Omental fat pad (tissue), 3 donors: ENCODE measurements at regions not wholly inside any gene's neighbourhood (a gene's known extent, or its start where the extent isn't known, plus 50 kb on each side); places are given as distances from the start of the nearest gene placed in this dataset.

Source experiments
- ATAC-seq: fragments of 150-250 bp; one replicate; pipeline ENCODE4 v1.9.1; 2016; ENCODE audit warnings: mild to moderate bottlenecking, moderate library complexity; ENCODE audit not compliant: low FRiP score
- DNase-seq: peaks from one replicate; pipeline ENCODE4 v3.0.0-alpha.2; 2019; ENCODE audit warnings: low spot score
- TF ChIP-seq, protein P1 (sequence below), 3 donors: fragments of 450-650 bp; IDR thresholded peaks; one replicate each; pipeline ENCODE4 v1.5.1; 2016 to 2017; ENCODE audit warnings: antibody characterized with exemption in 3 of 3, mild to moderate bottlenecking in 3 of 3, moderate library complexity in 2 of 3

DNA sequence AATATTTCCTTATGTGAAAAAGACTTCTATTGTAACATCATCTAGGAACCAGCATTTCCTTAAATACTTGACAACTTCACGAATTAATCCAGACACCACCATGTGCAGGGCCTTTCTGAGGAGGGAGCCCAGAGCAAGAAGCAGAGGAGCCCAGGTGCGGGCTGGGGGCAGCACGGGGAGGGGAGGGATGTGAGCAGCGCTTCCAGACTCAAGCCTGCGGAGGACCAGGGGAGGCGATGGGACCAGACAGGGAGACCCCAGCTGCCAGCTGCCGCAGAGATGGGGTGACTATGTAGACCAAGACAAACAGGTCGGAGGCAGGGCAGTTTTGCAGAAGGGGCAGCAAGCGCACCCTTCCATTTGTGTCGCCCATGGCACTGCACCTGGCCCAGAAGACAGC is 596.1 kb downstream of the IRX1 start:
- no peak for ATAC-seq
- DNase-seq: no peak

DNA sequence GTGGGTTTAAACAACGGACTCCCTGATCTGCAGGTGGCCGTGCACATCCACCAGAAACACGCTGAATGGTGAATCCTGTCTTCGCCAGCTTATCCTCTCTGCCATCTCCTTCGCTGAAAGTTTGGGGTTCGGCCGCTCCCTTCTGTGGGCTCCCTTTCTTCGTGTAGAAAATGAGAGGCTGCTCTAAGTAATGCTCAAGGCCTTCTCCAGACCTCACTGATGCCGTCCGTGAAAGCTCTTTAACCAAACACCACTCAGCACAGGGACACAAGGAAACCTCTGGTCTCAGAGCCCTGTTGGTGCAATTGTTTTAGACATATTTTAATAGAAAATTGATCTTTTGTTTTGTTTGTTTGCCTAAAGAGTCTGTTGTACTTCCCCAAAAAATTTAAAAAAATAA is 596.5 kb downstream of the IRX1 start:
- DNase-seq (no peak), ATAC-seq (no peak)
- TF ChIP-seq, protein P1, sequence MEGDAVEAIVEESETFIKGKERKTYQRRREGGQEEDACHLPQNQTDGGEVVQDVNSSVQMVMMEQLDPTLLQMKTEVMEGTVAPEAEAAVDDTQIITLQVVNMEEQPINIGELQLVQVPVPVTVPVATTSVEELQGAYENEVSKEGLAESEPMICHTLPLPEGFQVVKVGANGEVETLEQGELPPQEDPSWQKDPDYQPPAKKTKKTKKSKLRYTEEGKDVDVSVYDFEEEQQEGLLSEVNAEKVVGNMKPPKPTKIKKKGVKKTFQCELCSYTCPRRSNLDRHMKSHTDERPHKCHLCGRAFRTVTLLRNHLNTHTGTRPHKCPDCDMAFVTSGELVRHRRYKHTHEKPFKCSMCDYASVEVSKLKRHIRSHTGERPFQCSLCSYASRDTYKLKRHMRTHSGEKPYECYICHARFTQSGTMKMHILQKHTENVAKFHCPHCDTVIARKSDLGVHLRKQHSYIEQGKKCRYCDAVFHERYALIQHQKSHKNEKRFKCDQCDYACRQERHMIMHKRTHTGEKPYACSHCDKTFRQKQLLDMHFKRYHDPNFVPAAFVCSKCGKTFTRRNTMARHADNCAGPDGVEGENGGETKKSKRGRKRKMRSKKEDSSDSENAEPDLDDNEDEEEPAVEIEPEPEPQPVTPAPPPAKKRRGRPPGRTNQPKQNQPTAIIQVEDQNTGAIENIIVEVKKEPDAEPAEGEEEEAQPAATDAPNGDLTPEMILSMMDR (IDR thresholded peaks at IDR 0.05): no peak

More for the DNA sequence above, 596.1 kb downstream of the IRX1 start:
- TF ChIP-seq, protein P1 (IDR thresholded peaks at IDR 0.05): no peak

DNA sequence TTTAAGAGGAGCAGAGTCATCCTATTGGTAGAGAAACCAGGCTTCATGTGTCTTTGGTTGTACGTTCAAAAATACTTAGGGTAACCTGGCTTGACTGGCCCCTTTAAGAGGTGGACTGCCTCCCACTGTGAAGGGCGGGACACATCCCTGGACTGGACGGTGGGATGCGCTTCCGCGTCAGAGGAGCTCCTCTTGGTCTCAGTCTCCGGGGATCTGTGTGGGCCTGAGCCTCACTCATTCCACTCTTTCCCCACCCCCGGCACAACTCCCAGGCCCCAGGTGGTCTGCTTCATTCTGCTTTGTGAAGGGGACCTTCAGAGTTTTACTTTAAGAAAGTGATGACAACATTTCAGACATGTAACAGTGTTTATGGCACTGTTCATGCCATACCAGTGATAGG is 601.1 kb downstream of the IRX1 start:
- DNase-seq (no peak), ATAC-seq (no peak)
- TF ChIP-seq, protein P1 (IDR thresholded peaks at IDR 0.05): no peak

DNA sequence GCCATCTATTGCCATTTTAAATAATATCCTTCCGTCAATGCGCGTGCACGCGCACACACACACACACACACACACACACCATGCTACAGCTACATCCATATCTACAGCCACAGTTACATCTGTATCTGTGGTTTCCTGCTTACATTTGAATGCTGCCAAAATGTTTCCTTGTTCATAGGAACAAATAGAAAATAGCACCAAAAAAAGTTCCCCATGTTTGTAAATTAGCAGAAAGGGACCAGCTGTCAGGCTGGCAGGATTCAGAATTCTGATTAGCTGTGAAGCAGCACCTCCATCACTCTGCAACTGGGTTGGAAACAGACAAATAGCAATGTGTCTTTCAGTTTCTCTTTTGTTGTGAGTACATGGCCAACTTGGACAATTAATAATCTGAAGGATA is 601.5 kb downstream of the IRX1 start:
- TF ChIP-seq, protein P1 (IDR thresholded peaks at IDR 0.05): no peak
- no peak for DNase-seq
- no peak for ATAC-seq

DNA sequence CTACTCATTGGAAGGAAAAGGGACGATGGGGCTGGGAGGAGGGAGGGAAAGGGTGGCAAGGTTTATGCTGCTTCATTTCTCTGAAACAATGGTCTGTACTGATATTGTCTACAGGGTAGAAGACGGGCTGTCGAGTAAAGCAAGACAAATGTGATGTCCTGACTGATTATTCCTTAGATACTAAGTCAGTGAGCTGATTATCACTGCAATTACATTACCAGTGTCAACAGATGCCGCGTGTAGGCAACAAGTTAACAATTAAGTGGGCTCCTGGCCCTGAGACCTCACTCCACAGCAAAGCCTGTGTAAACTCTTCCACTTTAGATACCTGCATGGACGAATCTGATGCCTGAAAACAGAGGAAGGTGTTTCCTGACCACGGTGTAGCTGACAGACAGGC is 602.8 kb downstream of the IRX1 start:
- TF ChIP-seq, protein P1 (IDR thresholded peaks at IDR 0.05): no peak
- no peak for ATAC-seq
- no peak for DNase-seq

DNA sequence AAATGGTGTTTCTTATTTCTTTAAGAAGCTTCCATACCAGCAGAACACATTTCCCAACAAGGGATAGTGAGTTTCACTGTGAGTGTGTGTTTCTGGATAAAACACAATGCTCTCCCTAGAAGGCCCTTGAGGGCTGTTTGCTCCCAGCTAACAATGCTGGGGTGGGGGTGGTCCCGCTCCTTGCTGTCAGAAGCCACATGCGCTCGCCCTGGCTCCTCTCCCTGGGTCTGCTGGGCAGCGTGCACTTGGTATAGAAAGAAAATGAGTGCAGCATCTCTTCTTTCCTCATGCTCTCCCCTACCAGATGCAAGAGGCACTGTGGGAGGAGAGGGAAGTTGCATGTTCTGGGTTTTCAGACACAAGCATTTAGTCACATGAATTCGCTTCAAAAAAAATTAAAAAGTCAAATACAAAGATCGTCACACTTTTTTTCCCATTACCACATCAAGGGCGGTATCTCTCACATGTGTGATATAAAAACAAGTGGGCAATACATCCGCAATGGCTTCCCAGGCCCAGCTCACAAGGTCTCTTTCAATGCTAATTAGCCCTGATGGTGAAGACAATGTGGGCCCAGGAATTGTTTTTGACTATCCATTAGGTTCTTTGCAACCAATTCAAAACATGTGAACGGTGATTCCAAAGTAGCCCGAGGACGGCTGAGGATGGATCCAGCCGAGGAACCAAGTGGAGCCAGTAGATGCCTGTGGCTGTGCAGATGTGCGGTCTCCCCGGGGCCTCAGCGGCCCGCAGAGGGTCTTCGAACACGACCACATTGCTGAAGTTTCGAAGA is 603.6 kb downstream of the IRX1 start:
- ATAC-seq (no peak), DNase-seq (no peak)
- TF ChIP-seq, protein P1 (IDR thresholded peaks at IDR 0.05): no peak

DNA sequence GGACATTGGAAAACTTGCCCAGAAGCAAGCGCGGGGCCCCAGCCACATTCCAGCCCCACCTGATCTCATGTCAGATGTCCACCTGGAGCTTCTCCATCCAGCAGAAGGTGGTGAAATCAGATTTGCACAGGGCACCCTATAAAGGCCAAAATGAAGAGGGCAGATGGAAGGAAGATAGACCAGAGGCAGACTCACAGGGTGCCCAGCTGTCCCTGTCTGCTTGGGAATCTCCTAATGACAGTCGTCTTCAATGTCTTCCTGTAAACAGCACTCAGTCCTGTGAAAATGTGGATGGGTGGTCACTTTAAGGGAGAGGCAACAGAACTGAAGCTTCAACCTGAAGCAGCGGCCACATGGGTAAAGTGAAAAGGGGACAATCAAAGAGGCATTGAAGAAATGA is 607.5 kb downstream of the IRX1 start:
- TF ChIP-seq, protein P1 (IDR thresholded peaks at IDR 0.05): no peak
- ATAC-seq (no peak), DNase-seq (no peak)
